Amniotic stem cell (primary cell): ENCODE measurements at regions not wholly inside any gene's neighbourhood (a gene's known extent, or its start where the extent isn't known, plus 50 kb on each side); places are given as distances from the start of the nearest gene placed in this dataset.

Experiments used
- DNase-seq: peaks from one replicate; lab custom pipeline; 2025; lab: John Stamatoyannopoulos, UW

GRCh38 chr11:15698855-15699254 lies 584.1 kb downstream of the INSC start:
- DNase-seq: no peak

- DNase-seq: no peak
Measured at GRCh38 chr11:15699978-15700377, 585.3 kb downstream of the INSC start.

- DNase-seq: no peak
Measured at GRCh38 chr11:15700456-15700855, 585.7 kb downstream of the INSC start.

GRCh38 chr11:15704064-15704463 lies 589.3 kb downstream of the INSC start:
- no peak for DNase-seq

- DNase-seq: no peak
Measured at GRCh38 chr11:15704556-15704955, 589.8 kb downstream of the INSC start.

GRCh38 chr11:15705891-15706290 lies 591.2 kb downstream of the INSC start:
- no peak for DNase-seq

- DNase-seq: no peak
Measured at GRCh38 chr11:15707194-15707593, 592.5 kb downstream of the INSC start.

GRCh38 chr11:15707971-15708370 lies 593.2 kb downstream of the INSC start:
- peak; percentile 43 for DNase-seq

GRCh38 chr11:15710580-15711275 lies 596.0 kb downstream of the INSC start:
- no peak for DNase-seq

GRCh38 chr11:15711311-15711710 lies 596.6 kb downstream of the INSC start:
- no peak for DNase-seq

GRCh38 chr11:15714641-15715399 lies 600.1 kb downstream of the INSC start:
- DNase-seq: no peak

GRCh38 chr11:15716550-15716949 lies 601.8 kb downstream of the INSC start:
- DNase-seq: no peak

- DNase-seq: no peak
Measured at GRCh38 chr11:15720460-15720859, 605.7 kb downstream of the INSC start.

- DNase-seq: no peak
Measured at GRCh38 chr11:15723966-15724365, 609.2 kb downstream of the INSC start.

GRCh38 chr11:15724601-15725000 lies 609.9 kb downstream of the INSC start:
- DNase-seq: no peak

- no peak for DNase-seq
Measured at GRCh38 chr11:15725246-15725645, 610.5 kb downstream of the INSC start.

- DNase-seq: no peak
Measured at GRCh38 chr11:15726221-15726746, 611.6 kb downstream of the INSC start.

GRCh38 chr11:15726893-15727519 lies 612.3 kb downstream of the INSC start:
- DNase-seq: no peak

- DNase-seq: no peak
Measured at GRCh38 chr11:15727520-15727914, 612.8 kb downstream of the INSC start.

GRCh38 chr11:15728207-15728606 lies 613.5 kb downstream of the INSC start:
- no peak for DNase-seq

- no peak for DNase-seq
Measured at GRCh38 chr11:15730263-15730994, 615.7 kb downstream of the INSC start.

- no peak for DNase-seq
Measured at GRCh38 chr11:15730995-15731385, 616.3 kb downstream of the INSC start.
